Tibial nerve (tissue), 4 donors: ENCODE measurements at regions not wholly inside any gene's neighbourhood (a gene's known extent, or its start where the extent isn't known, plus 50 kb on each side); places are given as distances from the start of the nearest gene placed in this dataset.

Experiments used
- DNase-seq, 2 donors: peaks; one replicate each; pipeline ENCODE4 v3.0.0-alpha.2; 2019; ENCODE audit warnings: low spot score in 2 of 2
- H3K27ac ChIP-seq, 4 donors: fragments of 200-600 bp; sonication (generic) in 3 of 4; one replicate each; pipeline ENCODE4 v1.5.1; 2017 to 2019; ENCODE audit warnings: mild to moderate bottlenecking in 1 of 4
- H3K27me3 ChIP-seq, 2 donors: fragments of 200-600 bp; sonication (generic) in 1 of 2; one replicate each; pipeline versions ENCODE4 v1.5.1 to v1.6.0; 2017 to 2019
- H3K36me3 ChIP-seq, 3 donors: fragments of 200-600 bp; sonication (generic); one replicate each; pipeline ENCODE4 v1.5.1; 2018 to 2019
- H3K4me1 ChIP-seq, 4 donors: fragments of 200-600 bp; sonication (generic) in 3 of 4; one replicate each; pipeline ENCODE4 v1.5.1; 2017 to 2019
- H3K4me3 ChIP-seq, 4 donors: fragments of 200-600 bp; sonication (generic) in 3 of 4; one replicate each; pipeline ENCODE4 v1.5.1; 2017 to 2019; ENCODE audit warnings: mild to moderate bottlenecking in 1 of 4, moderate library complexity in 1 of 4
- H3K9me3 ChIP-seq, 4 donors: fragments of 200-600 bp; sonication (generic) in 3 of 4; one replicate each; pipeline ENCODE4 v1.5.1; 2017 to 2019
- EP300 ChIP-seq, 2 donors: sonication (generic); formaldehyde crosslinking; IDR thresholded peaks; one replicate each; pipeline ENCODE4 v1.6.1; 2017; ENCODE audit warnings: antibody characterized with exemption in 2 of 2, mild to moderate bottlenecking in 1 of 2
- POLR2A ChIP-seq, 2 donors: fragments of 450-650 bp; IDR thresholded peaks; one replicate each; pipeline ENCODE4 v1.6.1; 2017; ENCODE audit warnings: antibody characterized with exemption in 2 of 2, mild to moderate bottlenecking in 2 of 2, moderate library complexity in 2 of 2
- WGBS, 2 donors: methylation state at CpG; one replicate each; pipeline ENCODE4 v1.1.5; 2018; 5-methylcytosine and 5-hydroxymethylcytosine counted together
- TF ChIP-seq, protein P1 (sequence below), 5 experiments: fragments of 200-600 bp in 3 of 5; fragments of 450-650 bp in 2 of 5; sonication (generic) in 3 of 5; IDR thresholded peaks; one replicate each; pipeline ENCODE4 v1.5.1; 2016 to 2019; ENCODE audit warnings: antibody characterized with exemption in 5 of 5, mild to moderate bottlenecking in 3 of 5, moderate library complexity in 2 of 5

DNA sequence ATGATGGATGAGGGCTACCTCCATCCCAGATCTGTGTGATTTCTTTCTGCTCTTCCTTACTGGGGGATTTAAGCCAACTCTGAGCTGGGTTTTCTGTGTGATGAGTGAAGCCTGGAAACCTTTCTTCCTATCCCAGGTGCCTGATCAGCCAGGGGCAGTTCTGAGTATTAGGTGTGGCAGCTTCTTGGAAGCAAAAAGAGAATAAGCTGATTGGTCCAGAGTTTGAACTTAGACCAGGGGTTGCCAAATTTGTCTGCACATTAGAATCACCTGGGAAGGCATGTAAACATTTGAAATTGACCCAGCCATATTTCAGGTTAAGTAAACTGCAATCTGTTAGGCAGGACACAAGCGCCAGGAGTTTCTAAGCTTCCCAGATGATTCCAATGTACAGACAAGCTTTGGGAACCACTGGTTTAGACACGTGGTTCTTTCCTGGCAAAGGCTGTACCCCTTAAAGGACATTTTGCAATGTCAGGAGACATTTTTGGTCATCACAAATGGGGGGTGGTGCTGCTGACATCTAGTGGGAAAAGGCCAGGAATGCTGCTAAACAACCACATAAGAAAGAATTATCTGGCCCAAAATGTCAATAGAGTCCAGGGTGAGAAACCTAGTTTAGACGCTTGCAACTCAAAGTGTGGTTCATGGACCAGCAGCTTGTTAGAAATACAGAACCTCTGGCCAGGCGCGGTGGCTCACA is 160.5 kb upstream of the GHITM start:
- no peaks in the 10 kb centered on the region for H3K36me3 ChIP-seq
- no peaks in the 10 kb centered on the region for H3K27me3 ChIP-seq
- no peak overlapping the region for H3K27ac ChIP-seq
- no peak for DNase-seq
- H3K9me3 ChIP-seq = no peaks in the 10 kb centered on the region
- 64 to 75% methylated on average over 5 of the region's 5 CpGs for WGBS, 2 donors
- no peak overlapping the region for H3K4me3 ChIP-seq
- no peaks in the 10 kb centered on the region for H3K4me1 ChIP-seq
- TF ChIP-seq EP300 (IDR thresholded peaks at IDR 0.05) = no peak
- TF ChIP-seq, protein P1, sequence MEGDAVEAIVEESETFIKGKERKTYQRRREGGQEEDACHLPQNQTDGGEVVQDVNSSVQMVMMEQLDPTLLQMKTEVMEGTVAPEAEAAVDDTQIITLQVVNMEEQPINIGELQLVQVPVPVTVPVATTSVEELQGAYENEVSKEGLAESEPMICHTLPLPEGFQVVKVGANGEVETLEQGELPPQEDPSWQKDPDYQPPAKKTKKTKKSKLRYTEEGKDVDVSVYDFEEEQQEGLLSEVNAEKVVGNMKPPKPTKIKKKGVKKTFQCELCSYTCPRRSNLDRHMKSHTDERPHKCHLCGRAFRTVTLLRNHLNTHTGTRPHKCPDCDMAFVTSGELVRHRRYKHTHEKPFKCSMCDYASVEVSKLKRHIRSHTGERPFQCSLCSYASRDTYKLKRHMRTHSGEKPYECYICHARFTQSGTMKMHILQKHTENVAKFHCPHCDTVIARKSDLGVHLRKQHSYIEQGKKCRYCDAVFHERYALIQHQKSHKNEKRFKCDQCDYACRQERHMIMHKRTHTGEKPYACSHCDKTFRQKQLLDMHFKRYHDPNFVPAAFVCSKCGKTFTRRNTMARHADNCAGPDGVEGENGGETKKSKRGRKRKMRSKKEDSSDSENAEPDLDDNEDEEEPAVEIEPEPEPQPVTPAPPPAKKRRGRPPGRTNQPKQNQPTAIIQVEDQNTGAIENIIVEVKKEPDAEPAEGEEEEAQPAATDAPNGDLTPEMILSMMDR (IDR thresholded peaks at IDR 0.05) = no peak
- TF ChIP-seq POLR2A (IDR thresholded peaks at IDR 0.05) = no peak

DNA sequence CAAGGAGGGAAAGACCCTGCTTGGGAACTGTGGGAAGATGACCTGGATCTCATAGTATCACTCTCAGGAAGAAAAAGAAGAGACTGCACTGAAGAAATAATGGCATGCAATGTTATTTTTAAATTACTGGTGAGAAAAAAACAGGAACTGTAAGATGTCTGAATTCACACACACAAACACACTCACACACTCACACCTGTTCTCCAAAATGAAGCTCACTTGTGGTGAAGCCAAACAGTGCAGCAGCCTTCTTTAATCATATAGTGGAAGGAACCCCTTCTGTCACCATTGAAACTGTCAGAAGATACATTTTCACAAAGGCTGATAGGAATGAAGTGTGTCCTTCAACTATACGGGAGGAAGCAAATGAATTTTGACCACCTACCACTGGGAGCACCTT is 156.5 kb upstream of the GHITM start:
- no peak overlapping the region for H3K27ac ChIP-seq
- TF ChIP-seq, protein P1 (IDR thresholded peaks at IDR 0.05) = no peak
- TF ChIP-seq POLR2A (IDR thresholded peaks at IDR 0.05) (no peak), EP300 (IDR thresholded peaks at IDR 0.05) (no peak)
- 47 to 48% methylated on average over 1 of the region's 1 CpG for WGBS, 2 donors
- no peaks in the 10 kb centered on the region for H3K4me1 ChIP-seq
- no peak for DNase-seq
- H3K36me3 ChIP-seq = no peaks in the 10 kb centered on the region
- no peaks in the 10 kb centered on the region for H3K9me3 ChIP-seq
- H3K27me3 ChIP-seq = no peaks in the 10 kb centered on the region
- no peak overlapping the region for H3K4me3 ChIP-seq

DNA sequence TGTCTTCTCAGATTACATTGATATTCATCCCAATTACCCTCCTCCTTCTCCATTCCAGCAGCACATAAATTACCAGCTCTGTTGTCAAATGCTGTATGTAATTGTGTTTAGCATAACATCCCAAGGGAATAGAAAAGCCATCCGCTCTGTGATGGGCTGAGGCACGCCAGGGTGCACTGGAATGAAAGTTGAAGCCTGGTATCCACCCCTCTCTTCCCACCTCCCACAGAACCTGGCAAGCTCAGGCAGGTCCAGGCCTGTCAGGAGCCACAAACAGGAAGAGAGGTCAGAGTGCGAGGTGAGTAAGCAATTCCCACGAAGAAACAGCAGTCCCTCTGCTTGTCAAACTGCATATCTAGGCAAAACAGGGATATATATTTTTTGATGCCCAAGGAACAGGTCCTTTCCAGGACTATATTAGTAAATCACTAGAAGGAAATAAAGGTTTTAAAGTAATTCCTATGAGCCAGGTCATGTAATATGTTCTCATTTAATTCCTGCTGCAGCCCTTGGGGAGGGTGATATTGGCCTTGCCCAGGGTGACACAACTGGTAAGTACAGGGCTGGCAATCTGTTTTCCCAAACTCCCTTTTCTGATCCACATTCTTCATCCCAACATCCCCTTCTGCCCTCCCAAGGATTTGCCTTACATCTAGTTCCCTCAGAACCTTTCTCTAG is 155.6 kb upstream of the GHITM start:
- Histone ChIP-seq H3K9me3 (no peaks in the 10 kb centered on the region), H3K36me3 (no peaks in the 10 kb centered on the region), H3K4me3 (no peak overlapping the region), H3K27ac (no peak overlapping the region), H3K4me1 (no peaks in the 10 kb centered on the region), H3K27me3 (no peaks in the 10 kb centered on the region)
- 50 to 54% methylated on average over 4 of the region's 4 CpGs for WGBS, 2 donors
- no peak for DNase-seq
- no peak for TF ChIP-seq EP300 (IDR thresholded peaks at IDR 0.05)
- TF ChIP-seq, protein P1 (IDR thresholded peaks at IDR 0.05) = no peak
- TF ChIP-seq POLR2A (IDR thresholded peaks at IDR 0.05) = no peak

- Histone ChIP-seq H3K27ac (no peak overlapping the region), H3K4me1 (no peaks in the 10 kb centered on the region), H3K27me3 (no peaks in the 10 kb centered on the region), H3K9me3 (no peaks in the 10 kb centered on the region), H3K4me3 (no peak overlapping the region), H3K36me3 (no peaks in the 10 kb centered on the region)
- TF ChIP-seq EP300 (IDR thresholded peaks at IDR 0.05) (no peak), POLR2A (IDR thresholded peaks at IDR 0.05) (no peak)
- TF ChIP-seq, protein P1 (IDR thresholded peaks at IDR 0.05) = no peak
- DNase-seq = no peak
These were observed 155.1 kb upstream of the GHITM start for GRCh38 chr10:83984256-83984640.

- no peak overlapping the region for H3K4me3 ChIP-seq
- H3K4me1 ChIP-seq = no peaks in the 10 kb centered on the region
- no peak overlapping the region for H3K27ac ChIP-seq
- TF ChIP-seq POLR2A (IDR thresholded peaks at IDR 0.05) (no peak), EP300 (IDR thresholded peaks at IDR 0.05) (no peak)
- TF ChIP-seq, protein P1 (IDR thresholded peaks at IDR 0.05) = no peak
- no peak for DNase-seq
- H3K27me3 ChIP-seq = no peaks in the 10 kb centered on the region
- no peaks in the 10 kb centered on the region for H3K9me3 ChIP-seq
- 71 to 79% methylated on average over 1 of the region's 1 CpG for WGBS, 2 donors
- H3K36me3 ChIP-seq = no peaks in the 10 kb centered on the region
These were observed 152.5 kb upstream of the GHITM start for GRCh38 chr10:83986800-83987199.
